ENCODE measurements at regions not wholly inside any gene's neighbourhood (a gene's known extent, or its start where the extent isn't known, plus 50 kb on each side); places are given as distances from the start of the nearest gene placed in this dataset.

DNA sequence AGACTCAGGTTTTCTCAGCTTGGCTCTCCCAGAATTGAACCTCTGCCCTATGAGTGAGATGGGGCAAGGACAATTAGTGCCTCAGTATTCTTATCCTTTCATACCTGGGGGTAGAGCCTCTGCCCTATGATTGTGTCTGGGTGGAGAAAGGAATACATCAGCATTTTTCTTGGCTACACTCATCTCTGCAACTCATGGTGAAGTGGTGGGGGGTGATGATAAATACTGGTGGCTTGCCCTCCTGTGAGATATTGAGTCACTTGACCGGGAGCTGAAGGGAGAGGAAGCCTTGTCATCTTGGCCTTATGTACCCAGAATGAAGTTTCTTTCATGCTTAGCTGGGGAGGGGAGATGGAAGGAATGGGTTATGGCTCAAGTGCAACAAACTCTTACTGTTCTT, 71.3 kb upstream of the ENOX2 start:
- H3K4me3 ChIP-seq (ENCODE audit: low read depth, low read length), result no peak overlapping the region
- ChIA-PET POLR2A (no interaction called here), CTCF (interaction anchor here (1.3 kb wide), 1 partner anchor 20 kb away, joined by 3 read pairs; no protein-coding TSS in a partner anchor)
- peak; percentile 3 for DNase-seq (ENCODE audit: low read depth, low spot score)
- TF ChIP-seq, protein P1, sequence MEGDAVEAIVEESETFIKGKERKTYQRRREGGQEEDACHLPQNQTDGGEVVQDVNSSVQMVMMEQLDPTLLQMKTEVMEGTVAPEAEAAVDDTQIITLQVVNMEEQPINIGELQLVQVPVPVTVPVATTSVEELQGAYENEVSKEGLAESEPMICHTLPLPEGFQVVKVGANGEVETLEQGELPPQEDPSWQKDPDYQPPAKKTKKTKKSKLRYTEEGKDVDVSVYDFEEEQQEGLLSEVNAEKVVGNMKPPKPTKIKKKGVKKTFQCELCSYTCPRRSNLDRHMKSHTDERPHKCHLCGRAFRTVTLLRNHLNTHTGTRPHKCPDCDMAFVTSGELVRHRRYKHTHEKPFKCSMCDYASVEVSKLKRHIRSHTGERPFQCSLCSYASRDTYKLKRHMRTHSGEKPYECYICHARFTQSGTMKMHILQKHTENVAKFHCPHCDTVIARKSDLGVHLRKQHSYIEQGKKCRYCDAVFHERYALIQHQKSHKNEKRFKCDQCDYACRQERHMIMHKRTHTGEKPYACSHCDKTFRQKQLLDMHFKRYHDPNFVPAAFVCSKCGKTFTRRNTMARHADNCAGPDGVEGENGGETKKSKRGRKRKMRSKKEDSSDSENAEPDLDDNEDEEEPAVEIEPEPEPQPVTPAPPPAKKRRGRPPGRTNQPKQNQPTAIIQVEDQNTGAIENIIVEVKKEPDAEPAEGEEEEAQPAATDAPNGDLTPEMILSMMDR (IDR thresholded peaks at IDR 0.05; ENCODE audit: insufficient read depth, low read length, missing control alignments), result no peak

DNA sequence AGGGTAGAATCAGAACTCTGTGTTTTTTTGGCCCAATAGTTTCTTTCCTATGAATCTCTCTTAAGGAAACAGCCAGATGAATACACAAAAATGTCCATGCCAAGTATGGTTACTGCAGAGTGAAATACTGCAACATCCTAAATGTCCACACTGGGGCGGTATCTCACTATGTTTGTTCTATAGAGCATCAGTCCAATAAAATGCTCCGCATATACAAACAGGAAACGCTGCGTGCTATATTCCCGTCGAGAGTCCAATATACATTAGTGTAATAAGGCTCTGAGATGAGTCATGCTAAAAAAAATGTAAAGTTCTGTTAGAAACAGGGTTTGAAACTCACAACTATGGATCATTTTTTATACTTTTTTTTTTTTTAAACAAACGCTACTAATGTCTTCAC, 72.9 kb upstream of the ENOX2 start:
- CTCF ChIA-PET, result interaction anchor here (0.8 to 1.9 kb wide), 2 partner anchors 8 to 701 kb away, joined by 3 to 4 read pairs; no protein-coding TSS in a partner anchor
- POLR2A ChIA-PET, result no interaction called here

DNA sequence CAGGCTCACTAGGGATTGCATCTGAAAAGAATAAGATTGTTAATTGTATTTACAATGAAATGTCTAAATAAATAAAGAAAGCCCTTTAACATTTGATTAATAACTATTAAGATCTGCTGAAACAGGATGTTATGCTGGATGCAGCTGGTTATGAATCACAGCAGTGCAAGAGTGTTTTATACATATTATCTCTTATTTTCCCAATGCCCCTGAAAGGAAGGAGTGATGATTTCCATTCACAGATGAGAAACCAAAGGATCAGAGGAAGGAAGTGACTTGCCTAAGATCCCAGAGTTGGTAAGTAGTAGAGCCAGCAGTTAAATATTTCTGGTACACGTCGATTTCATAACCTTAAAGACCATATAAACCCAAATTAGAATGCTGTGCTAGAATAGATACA, 76.3 kb upstream of the ARHGAP36 start:
- CTCF ChIA-PET, result no interaction called here
- POLR2A ChIA-PET, result no interaction called here
- no peak overlapping the region for H3K4me3 ChIP-seq (ENCODE audit: low read depth, low read length)
- no peak for DNase-seq (ENCODE audit: low read depth, low spot score)
- TF ChIP-seq, protein P1 (IDR thresholded peaks at IDR 0.05; ENCODE audit: insufficient read depth, low read length, missing control alignments), result no peak

More for the DNA sequence above, 72.9 kb upstream of the ENOX2 start:
- peak; percentile 0 for DNase-seq (ENCODE audit: low read depth, low spot score)
- H3K4me3 ChIP-seq (ENCODE audit: low read depth, low read length), result no peak overlapping the region
- TF ChIP-seq, protein P1 (IDR thresholded peaks at IDR 0.05; ENCODE audit: insufficient read depth, low read length, missing control alignments), result peak; percentile 48

DNA sequence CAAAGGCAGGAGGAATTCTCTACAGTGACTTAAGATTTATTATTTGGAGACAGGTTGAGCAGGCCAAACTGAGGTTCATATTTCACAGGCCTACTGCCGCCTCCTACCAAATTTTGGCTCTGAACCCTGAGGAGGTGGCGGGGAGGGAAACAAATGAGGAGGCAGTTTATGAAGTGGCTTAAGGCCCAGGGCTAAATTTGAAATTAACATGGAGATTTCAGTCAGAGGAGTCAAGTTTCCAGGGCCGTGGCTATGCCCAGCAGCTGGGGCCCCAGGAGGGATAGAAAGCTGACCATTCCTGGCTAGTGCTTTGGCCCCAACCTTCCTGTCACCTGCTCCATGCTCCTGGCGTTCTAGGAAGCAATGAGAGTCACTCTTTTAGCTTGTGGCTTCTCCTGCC, 73.4 kb upstream of the ARHGAP36 start:
- no peak overlapping the region for H3K4me3 ChIP-seq (ENCODE audit: low read depth, low read length)
- TF ChIP-seq, protein P1 (IDR thresholded peaks at IDR 0.05; ENCODE audit: insufficient read depth, low read length, missing control alignments), result no peak
- no peak for DNase-seq (ENCODE audit: low read depth, low spot score)
- CTCF ChIA-PET, result interaction anchor here (0.9 kb wide), 1 partner anchor 9 kb away, joined by 3 read pairs; no protein-coding TSS in a partner anchor
- POLR2A ChIA-PET, result no interaction called here

DNA sequence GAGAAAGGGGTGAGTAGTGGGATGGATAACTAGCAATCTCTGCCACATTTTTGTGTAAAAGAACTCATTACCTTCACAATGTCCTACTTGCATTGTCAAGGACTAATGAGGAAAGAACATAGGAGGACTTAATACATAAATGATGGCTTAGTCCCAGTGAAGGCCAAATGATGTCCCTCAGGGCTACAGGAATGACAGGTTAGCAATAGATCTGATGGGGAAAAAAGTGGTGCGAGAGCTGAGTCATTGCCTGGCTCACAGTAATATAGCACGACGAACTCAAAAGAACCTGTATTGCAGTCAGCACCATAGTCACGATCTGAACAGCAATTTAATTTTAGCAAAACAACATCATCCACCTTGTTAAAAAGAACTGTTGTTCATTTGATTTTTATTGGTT, 70.9 kb upstream of the ARHGAP36 start:
- CTCF ChIA-PET, result no interaction called here
- no peak overlapping the region for H3K4me3 ChIP-seq (ENCODE audit: low read depth, low read length)
- TF ChIP-seq, protein P1 (IDR thresholded peaks at IDR 0.05; ENCODE audit: insufficient read depth, low read length, missing control alignments), result no peak
- POLR2A ChIA-PET, result no interaction called here
- DNase-seq (ENCODE audit: low read depth, low spot score), result no peak

DNA sequence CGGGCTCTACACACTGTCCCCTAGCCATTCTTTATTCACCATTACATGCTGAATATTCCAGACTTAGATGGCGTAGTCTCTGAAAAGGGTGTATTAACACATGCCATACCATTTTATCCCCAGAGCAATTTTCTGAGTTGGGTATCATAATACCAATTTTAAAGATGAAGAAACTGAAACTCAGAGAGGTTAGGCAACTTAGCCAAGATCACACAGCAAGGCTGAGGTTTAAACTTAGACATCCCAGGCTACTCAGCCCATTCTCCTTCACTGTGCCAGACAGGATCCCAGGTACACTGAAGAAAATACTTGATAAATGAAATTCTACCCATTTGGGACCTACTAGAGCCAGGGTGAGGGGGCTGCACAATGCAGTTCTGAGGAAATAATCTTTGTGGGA, 67.4 kb upstream of the ARHGAP36 start:
- ChIA-PET POLR2A (no interaction called here), CTCF (no interaction called here)
- TF ChIP-seq, protein P1 (IDR thresholded peaks at IDR 0.05; ENCODE audit: insufficient read depth, low read length, missing control alignments), result no peak

More for the DNA sequence above, 67.4 kb upstream of the ARHGAP36 start:
- H3K4me3 ChIP-seq (ENCODE audit: low read depth, low read length), result no peak overlapping the region
- no peak for DNase-seq (ENCODE audit: low read depth, low spot score)
